ENCODE measurements at regions not wholly inside any gene's neighbourhood (a gene's known extent, or its start where the extent isn't known, plus 50 kb on each side); places are given as distances from the start of the nearest gene placed in this dataset.

DNA sequence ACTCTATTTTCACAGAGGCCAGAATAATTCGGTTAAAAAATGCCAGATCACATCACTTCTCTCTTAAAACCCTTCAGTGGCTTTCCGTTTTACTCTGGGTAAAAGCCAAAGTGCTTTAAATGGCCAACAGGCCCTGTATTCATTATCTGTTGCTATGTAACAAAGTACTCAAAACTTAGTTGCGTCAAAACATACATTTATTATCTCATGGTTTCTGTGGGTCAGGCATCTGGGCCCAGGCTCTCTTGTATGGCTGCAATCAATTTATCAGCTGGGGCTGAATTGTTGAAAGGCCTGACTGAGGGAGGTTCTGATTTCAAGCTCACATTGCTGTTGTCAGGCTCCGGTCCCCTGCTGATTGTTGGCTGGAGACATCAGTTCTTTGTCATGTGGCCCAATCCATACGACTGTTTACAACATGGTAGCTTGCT, 72.7 kb upstream of the H2AZ1 start:
- no peak for ATAC-seq
- no peaks in the 10 kb centered on the region for H3K79me2 ChIP-seq (ENCODE audit: control insufficient read depth, insufficient read depth, low read length)
- no peak overlapping the region for H2AFZ ChIP-seq (ENCODE audit: low read depth, low read length)
- no peak overlapping the region for H3K27ac ChIP-seq (ENCODE audit: extremely low read depth, low read depth, low read length)
- BruUV-seq (replicated peaks), result no TSS peak
- H3K4me2 ChIP-seq (ENCODE audit: insufficient read depth, low read length), result no peak overlapping the region
- in situ Hi-C loops (cut with MboI) (no loop called here), intact Hi-C loops (cut with micrococcal nuclease) (no loop called here)
- H3K9me3 ChIP-seq (replicated peaks; ENCODE audit: control insufficient read depth, insufficient read depth, low read depth, low read length), result no peaks in the 10 kb centered on the region
- no peak overlapping the region for H3K9ac ChIP-seq (ENCODE audit: insufficient read depth in 1 of 2, low read depth in 2 of 2, low read length in 2 of 2)
- H4K20me1 ChIP-seq (replicated peaks; ENCODE audit: control insufficient read depth, insufficient read depth, low read length), result no peaks in the 10 kb centered on the region
- DNase-seq (ENCODE audit: extremely low read depth in 1 of 4, low spot score in 3 of 4), result no peak
- H3K4me3 ChIP-seq, result no peak overlapping the region
- H3K4me1 ChIP-seq (replicated peaks in 1 of 2; ENCODE audit: control insufficient read depth in 2 of 2, insufficient read depth in 2 of 2, low read length in 2 of 2), result no peaks in the 10 kb centered on the region
- ChIA-PET POLR2A (no interaction called here), CTCF (ENCODE audit: low intra/inter-chr PET ratio) (no interaction called here)
- no peaks in the 10 kb centered on the region for H3K27me3 ChIP-seq (ENCODE audit: control insufficient read depth in 2 of 2, insufficient read depth in 2 of 2, low read length in 2 of 2)
- no peak for FAIRE-seq
- WGBS (ENCODE audit: insufficient coverage, low coverage, missing lambda C conversion rate), result 0% methylated on average over 5 of the region's 5 CpGs
- H3K9me1 ChIP-seq (ENCODE audit: control insufficient read depth, insufficient read depth, low read length), result no peaks in the 10 kb centered on the region
- H3K36me3 ChIP-seq (ENCODE audit: control insufficient read depth, insufficient read depth, low read length), result no peaks in the 10 kb centered on the region
- TF ChIP-seq HIVEP1 (CRISPR knock-in tag; IDR thresholded peaks at IDR 0.05), result no peak
- TF ChIP-seq, protein P1, sequence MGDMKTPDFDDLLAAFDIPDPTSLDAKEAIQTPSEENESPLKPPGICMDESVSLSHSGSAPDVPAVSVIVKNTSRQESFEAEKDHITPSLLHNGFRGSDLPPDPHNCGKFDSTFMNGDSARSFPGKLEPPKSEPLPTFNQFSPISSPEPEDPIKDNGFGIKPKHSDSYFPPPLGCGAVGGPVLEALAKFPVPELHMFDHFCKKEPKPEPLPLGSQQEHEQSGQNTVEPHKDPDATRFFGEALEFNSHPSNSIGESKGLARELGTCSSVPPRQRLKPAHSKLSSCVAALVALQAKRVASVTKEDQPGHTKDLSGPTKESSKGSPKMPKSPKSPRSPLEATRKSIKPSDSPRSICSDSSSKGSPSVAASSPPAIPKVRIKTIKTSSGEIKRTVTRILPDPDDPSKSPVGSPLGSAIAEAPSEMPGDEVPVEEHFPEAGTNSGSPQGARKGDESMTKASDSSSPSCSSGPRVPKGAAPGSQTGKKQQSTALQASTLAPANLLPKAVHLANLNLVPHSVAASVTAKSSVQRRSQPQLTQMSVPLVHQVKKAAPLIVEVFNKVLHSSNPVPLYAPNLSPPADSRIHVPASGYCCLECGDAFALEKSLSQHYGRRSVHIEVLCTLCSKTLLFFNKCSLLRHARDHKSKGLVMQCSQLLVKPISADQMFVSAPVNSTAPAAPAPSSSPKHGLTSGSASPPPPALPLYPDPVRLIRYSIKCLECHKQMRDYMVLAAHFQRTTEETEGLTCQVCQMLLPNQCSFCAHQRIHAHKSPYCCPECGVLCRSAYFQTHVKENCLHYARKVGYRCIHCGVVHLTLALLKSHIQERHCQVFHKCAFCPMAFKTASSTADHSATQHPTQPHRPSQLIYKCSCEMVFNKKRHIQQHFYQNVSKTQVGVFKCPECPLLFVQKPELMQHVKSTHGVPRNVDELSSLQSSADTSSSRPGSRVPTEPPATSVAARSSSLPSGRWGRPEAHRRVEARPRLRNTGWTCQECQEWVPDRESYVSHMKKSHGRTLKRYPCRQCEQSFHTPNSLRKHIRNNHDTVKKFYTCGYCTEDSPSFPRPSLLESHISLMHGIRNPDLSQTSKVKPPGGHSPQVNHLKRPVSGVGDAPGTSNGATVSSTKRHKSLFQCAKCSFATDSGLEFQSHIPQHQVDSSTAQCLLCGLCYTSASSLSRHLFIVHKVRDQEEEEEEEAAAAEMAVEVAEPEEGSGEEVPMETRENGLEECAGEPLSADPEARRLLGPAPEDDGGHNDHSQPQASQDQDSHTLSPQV (IDR thresholded peaks at IDR 0.05), result no peak
- TF ChIP-seq BCL6 (CRISPR knock-in tag; IDR thresholded peaks at IDR 0.05), result no peak
- TF ChIP-seq, protein P2, sequence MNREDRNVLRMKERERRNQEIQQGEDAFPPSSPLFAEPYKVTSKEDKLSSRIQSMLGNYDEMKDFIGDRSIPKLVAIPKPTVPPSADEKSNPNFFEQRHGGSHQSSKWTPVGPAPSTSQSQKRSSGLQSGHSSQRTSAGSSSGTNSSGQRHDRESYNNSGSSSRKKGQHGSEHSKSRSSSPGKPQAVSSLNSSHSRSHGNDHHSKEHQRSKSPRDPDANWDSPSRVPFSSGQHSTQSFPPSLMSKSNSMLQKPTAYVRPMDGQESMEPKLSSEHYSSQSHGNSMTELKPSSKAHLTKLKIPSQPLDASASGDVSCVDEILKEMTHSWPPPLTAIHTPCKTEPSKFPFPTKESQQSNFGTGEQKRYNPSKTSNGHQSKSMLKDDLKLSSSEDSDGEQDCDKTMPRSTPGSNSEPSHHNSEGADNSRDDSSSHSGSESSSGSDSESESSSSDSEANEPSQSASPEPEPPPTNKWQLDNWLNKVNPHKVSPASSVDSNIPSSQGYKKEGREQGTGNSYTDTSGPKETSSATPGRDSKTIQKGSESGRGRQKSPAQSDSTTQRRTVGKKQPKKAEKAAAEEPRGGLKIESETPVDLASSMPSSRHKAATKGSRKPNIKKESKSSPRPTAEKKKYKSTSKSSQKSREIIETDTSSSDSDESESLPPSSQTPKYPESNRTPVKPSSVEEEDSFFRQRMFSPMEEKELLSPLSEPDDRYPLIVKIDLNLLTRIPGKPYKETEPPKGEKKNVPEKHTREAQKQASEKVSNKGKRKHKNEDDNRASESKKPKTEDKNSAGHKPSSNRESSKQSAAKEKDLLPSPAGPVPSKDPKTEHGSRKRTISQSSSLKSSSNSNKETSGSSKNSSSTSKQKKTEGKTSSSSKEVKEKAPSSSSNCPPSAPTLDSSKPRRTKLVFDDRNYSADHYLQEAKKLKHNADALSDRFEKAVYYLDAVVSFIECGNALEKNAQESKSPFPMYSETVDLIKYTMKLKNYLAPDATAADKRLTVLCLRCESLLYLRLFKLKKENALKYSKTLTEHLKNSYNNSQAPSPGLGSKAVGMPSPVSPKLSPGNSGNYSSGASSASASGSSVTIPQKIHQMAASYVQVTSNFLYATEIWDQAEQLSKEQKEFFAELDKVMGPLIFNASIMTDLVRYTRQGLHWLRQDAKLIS (CRISPR knock-in tag; IDR thresholded peaks at IDR 0.05), result no peak
- TF ChIP-seq ZBED1 (IDR thresholded peaks at IDR 0.05), result no peak
- TF ChIP-seq KLF13 (tag; IDR thresholded peaks at IDR 0.05; ENCODE audit: borderline replicate concordance, low read depth), result no peak
- no peak for TF ChIP-seq YBX1 (IDR thresholded peaks at IDR 0.05)
- TF ChIP-seq STAG1 (CRISPR knock-in tag; IDR thresholded peaks at IDR 0.05; ENCODE audit: borderline replicate concordance), result no peak
- TF ChIP-seq POLR3A (IDR thresholded peaks at IDR 0.05; ENCODE audit: borderline replicate concordance, extremely low read depth, insufficient read depth, insufficient read length), result no peak
- no peak for TF ChIP-seq ZNF174 (CRISPR knock-in tag; IDR thresholded peaks at IDR 0.05)
- no peak for TF ChIP-seq PCBP1 (IDR thresholded peaks at IDR 0.05; ENCODE audit: low read depth, low read length, poor library complexity, severe bottlenecking)
- TF ChIP-seq SMARCA4 (IDR thresholded peaks at IDR 0.05), result no peak
- no peak for TF ChIP-seq NR2C2 (CRISPR knock-in tag; IDR thresholded peaks at IDR 0.05)
- TF ChIP-seq NR2C2 (tag; IDR thresholded peaks at IDR 0.05), result no peak
- no peak for TF ChIP-seq NR2F6 (CRISPR knock-in tag; IDR thresholded peaks at IDR 0.05)
- no peak for TF ChIP-seq MCM5 (IDR thresholded peaks at IDR 0.05; ENCODE audit: low read depth)
- no peak for TF ChIP-seq ETS2 (tag; IDR thresholded peaks at IDR 0.05; ENCODE audit: borderline replicate concordance, poor library complexity, severe bottlenecking)
- no peak for TF ChIP-seq POLR2H (tag; IDR thresholded peaks at IDR 0.05; ENCODE audit: low read depth)

Measured in K562 (cell line).